ENCODE measurements at regions not wholly inside any gene's neighbourhood (a gene's known extent, or its start where the extent isn't known, plus 50 kb on each side); places are given as distances from the start of the nearest gene placed in this dataset.

DNA sequence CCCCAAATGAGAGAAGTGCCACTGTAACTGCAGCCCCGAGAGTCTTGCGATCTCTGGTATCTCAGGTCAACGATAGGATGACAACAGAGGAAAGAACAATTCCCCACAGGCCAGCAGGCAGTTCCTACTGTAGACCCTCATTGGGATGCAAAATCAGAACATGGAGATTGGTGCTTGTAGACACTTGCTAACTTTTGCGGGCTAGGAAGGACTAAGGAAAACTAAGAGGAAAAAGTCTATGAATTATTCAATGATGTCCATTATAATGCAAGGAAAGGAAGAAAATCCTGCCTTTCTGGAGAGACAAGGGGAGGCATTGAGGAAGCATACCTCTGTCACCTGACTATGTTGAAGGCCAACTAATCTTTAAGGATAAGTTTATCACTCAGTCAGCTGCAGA lies 51.9 kb upstream of the CWC22 start:
- DNase-seq (ENCODE audit: low spot score) = no peak

GRCh38 chr2:180057706-180058412 lies 50.8 kb upstream of the CWC22 start:
- DNase-seq (ENCODE audit: low spot score) = no peak

Data from AG08396 (cell line).